Liver (tissue), 3 donors: ENCODE measurements at regions not wholly inside any gene's neighbourhood (a gene's known extent, or its start where the extent isn't known, plus 50 kb on each side); places are given as distances from the start of the nearest gene placed in this dataset.

Experiments used
- ATF3 ChIP-seq: IDR thresholded peaks from 2 replicates; pipeline ENCODE4 v1.6.1; 2016; ENCODE audit warnings: antibody characterized with exemption
- CTCF ChIP-seq: fragments of 150-350 bp; IDR thresholded peaks from 2 replicates; pipeline ENCODE4 v1.5.1; 2017; ENCODE audit warnings: improper control_type of control experiment, low read depth, low read length; ENCODE audit not compliant: missing input control
- EGR1 ChIP-seq, 2 donors: IDR thresholded peaks; 2 replicates each; pipeline ENCODE4 v1.6.1; 2016 to 2018; ENCODE audit warnings: antibody characterized with exemption in 2 of 2, low read depth in 2 of 2
- FOXA1 ChIP-seq: IDR thresholded peaks from 2 replicates; pipeline ENCODE4 v1.6.1; 2016; ENCODE audit warnings: antibody characterized with exemption
- RAD21 ChIP-seq, 2 donors: IDR thresholded peaks; 2 replicates each; pipeline ENCODE4 v1.6.1; 2016; ENCODE audit warnings: antibody characterized with exemption in 2 of 2, mild to moderate bottlenecking in 2 of 2
- RXRA ChIP-seq, 2 donors: IDR thresholded peaks; 2 replicates each; pipeline ENCODE4 v1.6.1; 2017 to 2018; ENCODE audit warnings: antibody characterized with exemption in 2 of 2, mild to moderate bottlenecking in 1 of 2
- SP1 ChIP-seq: IDR thresholded peaks from 2 replicates; pipeline ENCODE4 v1.6.1; 2018; ENCODE audit warnings: antibody characterized with exemption, mild to moderate bottlenecking
- TAF1 ChIP-seq: conservative IDR thresholded peaks from 2 replicates; pipeline ENCODE4 v1.6.1; 2016; ENCODE audit warnings: antibody characterized with exemption, mild to moderate bottlenecking
- YY1 ChIP-seq: IDR thresholded peaks from 2 replicates; pipeline ENCODE4 v1.6.1; 2016; ENCODE audit warnings: antibody characterized with exemption, mild to moderate bottlenecking
- donor health status: healthy.
- donor health status: healthy.

- TF ChIP-seq RAD21 (IDR thresholded peaks at IDR 0.05) = no peak
- TF ChIP-seq FOXA1 = no peak
- no peak for TF ChIP-seq CTCF
- TF ChIP-seq YY1 = no peak
- TF ChIP-seq TAF1 = no peak
- no peak for TF ChIP-seq EGR1 (IDR thresholded peaks at IDR 0.05; ENCODE audit: low read depth in 2 of 2)
- TF ChIP-seq ATF3 = no peak
- TF ChIP-seq RXRA (IDR thresholded peaks at IDR 0.05) = no peak
- TF ChIP-seq SP1 = no peak
Observed at GRCh38 chr2:81097361-81097760, 792.8 kb upstream of the LRRTM1 start.
